A673 (cell line): ENCODE measurements at regions not wholly inside any gene's neighbourhood (a gene's known extent, or its start where the extent isn't known, plus 50 kb on each side); places are given as distances from the start of the nearest gene placed in this dataset.

Source experiments
- CTCF ChIP-seq: fragments of 300-800, 200-600 bp; sonication (generic); conservative IDR thresholded peaks from 2 replicates; pipeline ENCODE4 v1.5.1; 2017; ENCODE audit warnings: low read depth, mild to moderate bottlenecking, antibody characterized with exemption, low read length, moderate library complexity, mixed read lengths
- EZH2 ChIP-seq: fragments of 200-600 bp; sonication (generic); IDR thresholded peaks from 2 replicates; pipeline ENCODE4 v1.6.1; 2017; ENCODE audit warnings: borderline replicate concordance, low read depth, mild to moderate bottlenecking, mixed read lengths, antibody characterized with exemption, low read length; ENCODE audit not compliant: poor library complexity, severe bottlenecking

- TF ChIP-seq CTCF, result no peak
- no peak for TF ChIP-seq EZH2
These were observed 210.6 kb downstream of the KDR start for GRCh38 chr4:54914781-54915180.
